GM10248 (cell line): ENCODE measurements at regions not wholly inside any gene's neighbourhood (a gene's known extent, or its start where the extent isn't known, plus 50 kb on each side); places are given as distances from the start of the nearest gene placed in this dataset.

Experiments used
- CTCF ChIA-PET: fragments of 300-600 bp; sonication (Branson Sonifier 250); formaldehyde crosslinking; extraction: SDS; loops from one replicate; lab custom pipeline; 2021; ENCODE audit warnings: antibody characterized with exemption; lab: Yijun Ruan, JAX
- POLR2A ChIA-PET: fragments of 350-650 bp; sonication (Branson Sonifier 250); formaldehyde crosslinking; extraction: SDS; loops from one replicate; lab custom pipeline; 2020; ENCODE audit warnings: antibody characterized with exemption; lab: Yijun Ruan, JAX
- DNase-seq: peaks from one replicate; pipeline ENCODE4 v3.0.0; 2012; ENCODE audit errors: extremely low spot score
- TF ChIP-seq, protein P1 (sequence below): IDR thresholded peaks from 2 replicates; pipeline ENCODE4 v1.5.1; 2012; ENCODE audit warnings: mild to moderate bottlenecking, low read depth; ENCODE audit errors: extremely low read depth, missing control alignments, control extremely low read depth

DNA sequence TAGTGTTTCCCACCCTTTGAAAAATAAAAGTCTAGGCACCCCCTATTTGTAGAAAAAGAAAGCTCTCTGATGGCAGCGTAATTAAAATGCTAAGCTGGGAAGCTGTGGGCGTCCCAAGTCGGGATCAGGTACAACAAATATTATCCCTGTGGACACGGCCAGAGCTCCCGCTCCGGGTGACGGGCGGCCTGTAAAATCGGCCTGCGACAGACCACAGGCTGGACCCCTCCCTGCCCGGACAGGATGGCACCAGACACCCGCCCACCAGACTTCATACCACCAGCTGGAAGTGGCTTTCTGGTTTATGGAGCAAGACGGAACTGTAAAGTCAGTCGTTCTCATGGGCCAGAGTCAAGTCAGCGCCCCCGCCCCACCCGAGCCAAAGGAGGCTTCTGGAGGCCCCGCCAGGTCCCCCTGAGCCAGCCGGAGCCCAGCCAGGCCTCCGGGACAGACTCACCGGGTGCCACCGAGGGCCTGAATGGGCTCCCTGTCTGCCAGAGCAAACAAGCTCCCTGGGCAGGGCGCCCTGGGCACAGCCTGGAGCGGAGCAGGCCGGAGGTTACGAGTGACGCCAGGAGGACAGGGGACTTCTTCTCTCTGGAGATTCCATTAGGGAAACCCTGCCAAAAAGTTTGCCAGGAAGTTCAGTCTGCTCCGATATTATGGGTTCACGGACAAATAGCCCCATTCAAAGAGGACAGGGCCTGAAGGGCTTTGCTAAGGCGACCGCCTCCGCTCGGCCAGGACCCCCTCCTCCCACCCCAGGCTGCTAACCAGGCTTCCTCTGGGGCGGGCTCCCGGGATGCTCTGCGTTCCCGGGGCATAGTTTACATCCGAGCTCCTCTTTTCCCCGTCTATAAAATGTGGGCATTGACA is 173.7 kb downstream of the ERCC6L2 start:
- ChIA-PET CTCF (interaction anchor here (1.0 kb wide), 1 partner anchor 25 kb away, joined by 3 read pairs; no protein-coding TSS in a partner anchor), POLR2A (no interaction called here)
- DNase-seq, result no peak
- TF ChIP-seq, protein P1, sequence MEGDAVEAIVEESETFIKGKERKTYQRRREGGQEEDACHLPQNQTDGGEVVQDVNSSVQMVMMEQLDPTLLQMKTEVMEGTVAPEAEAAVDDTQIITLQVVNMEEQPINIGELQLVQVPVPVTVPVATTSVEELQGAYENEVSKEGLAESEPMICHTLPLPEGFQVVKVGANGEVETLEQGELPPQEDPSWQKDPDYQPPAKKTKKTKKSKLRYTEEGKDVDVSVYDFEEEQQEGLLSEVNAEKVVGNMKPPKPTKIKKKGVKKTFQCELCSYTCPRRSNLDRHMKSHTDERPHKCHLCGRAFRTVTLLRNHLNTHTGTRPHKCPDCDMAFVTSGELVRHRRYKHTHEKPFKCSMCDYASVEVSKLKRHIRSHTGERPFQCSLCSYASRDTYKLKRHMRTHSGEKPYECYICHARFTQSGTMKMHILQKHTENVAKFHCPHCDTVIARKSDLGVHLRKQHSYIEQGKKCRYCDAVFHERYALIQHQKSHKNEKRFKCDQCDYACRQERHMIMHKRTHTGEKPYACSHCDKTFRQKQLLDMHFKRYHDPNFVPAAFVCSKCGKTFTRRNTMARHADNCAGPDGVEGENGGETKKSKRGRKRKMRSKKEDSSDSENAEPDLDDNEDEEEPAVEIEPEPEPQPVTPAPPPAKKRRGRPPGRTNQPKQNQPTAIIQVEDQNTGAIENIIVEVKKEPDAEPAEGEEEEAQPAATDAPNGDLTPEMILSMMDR, result no peak

DNA sequence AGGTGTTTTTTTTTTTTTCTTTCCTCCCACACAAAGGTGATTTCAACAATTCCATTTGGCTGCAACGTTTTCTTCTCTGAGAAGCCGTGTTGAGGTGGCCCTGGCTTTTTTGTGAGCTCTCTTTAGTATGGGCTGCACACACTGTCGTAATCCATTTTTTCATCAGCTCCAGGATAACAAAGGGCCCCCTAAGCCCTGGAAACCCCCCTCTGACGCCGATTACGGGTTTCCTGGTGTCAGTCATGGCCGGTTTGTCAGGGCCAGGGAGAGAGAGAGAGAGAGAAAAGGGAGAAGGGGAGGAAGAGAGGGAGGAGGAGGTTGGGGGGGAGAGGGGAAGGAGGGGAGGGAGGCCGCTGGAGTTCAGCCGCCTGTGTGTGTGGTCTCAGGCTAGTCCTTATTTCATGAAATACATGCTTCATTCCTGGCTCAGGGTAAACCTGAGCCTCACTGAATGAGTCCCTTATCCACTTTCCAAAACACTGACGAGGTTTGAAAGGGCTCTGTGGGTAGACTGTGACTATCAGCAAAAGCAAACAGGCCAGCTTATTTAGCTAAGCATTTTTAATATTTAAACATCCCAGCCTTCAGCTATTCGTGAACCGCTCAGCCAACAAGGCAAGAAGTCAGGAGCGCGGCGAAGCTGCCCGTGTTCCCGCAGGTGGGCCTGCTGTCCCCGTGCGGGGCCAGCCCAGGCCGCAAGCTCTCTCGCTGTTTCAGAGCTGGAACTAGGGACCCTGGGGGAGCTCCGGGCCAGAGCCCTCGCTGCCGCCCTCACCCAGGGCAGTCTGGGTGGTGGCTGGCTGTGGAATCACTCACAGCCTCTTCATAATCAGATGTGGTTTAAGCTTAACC is 172.8 kb downstream of the ERCC6L2 start:
- ChIA-PET POLR2A (no interaction called here), CTCF (interaction anchor here (1.0 kb wide), 1 partner anchor 25 kb away, joined by 3 read pairs; no protein-coding TSS in a partner anchor)
- TF ChIP-seq, protein P1, result no peak
- no peak for DNase-seq

DNA sequence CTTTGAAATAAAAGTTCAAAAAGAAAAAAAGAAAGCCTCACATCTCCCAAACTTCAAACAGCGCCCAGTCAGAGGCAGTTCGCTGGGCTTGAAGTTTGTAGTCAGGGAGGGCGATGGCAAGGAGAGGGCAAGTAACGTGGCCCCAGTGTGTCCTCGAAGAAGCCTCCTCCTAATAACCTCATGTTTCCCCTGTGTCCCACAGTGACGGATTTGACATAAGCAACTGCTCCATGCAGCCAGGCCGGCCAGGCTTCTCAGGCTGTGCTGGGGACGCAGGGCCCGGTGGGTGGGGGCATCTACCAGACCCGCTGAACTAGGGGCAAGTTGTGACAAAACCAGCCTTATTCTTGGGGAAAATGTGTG is 172.2 kb downstream of the ERCC6L2 start:
- ChIA-PET CTCF (no interaction called here), POLR2A (no interaction called here)
- DNase-seq, result no peak
- TF ChIP-seq, protein P1, result no peak

DNA sequence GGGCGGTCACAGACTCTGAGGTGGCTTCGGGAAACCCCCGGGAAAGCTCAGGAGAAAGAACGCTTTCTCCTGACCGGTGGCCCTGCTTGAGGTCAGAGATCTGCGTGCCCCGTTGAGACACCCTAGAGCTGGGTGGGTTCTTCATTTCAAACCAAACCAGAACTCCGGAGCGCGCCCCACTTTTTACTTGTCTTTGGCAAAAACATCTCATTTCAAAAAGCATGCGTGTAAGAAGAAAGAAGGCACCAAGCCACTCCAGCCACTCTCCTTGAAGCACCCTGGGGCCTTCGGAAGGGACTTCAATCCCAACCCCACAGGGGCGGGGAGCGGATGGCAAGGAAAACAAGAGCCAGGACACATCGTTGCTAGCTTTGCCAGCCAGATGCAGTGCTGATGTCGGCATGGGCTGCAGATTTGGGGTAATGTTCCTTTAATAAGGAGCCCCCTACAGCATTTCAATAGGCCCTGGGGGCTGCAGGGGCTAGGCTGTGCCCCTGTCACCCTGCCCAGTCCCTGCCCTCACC is 171.7 kb downstream of the ERCC6L2 start:
- DNase-seq, result no peak
- TF ChIP-seq, protein P1, result no peak
- ChIA-PET CTCF (no interaction called here), POLR2A (no interaction called here)

DNA sequence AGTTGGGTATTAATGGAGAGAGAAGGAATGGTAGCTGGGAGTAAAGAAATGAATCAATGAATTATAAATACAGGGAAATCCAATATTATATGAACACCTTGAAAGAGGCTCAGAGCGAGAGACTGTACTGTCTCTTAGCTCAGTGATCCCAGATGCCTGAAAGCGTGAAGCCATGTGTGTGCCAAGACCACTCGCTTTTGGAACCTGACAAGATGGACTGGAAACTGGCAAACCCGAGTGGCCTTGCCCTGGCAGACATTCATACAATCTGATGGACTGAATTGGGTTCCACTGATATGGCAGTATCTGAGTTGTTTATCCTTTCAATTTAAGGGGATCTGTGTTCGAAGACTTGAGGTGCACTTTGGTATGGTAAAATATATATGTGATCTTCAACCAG is 170.3 kb downstream of the ERCC6L2 start:
- POLR2A ChIA-PET, result no interaction called here
- CTCF ChIA-PET, result no interaction called here
- TF ChIP-seq, protein P1, result no peak
- no peak for DNase-seq

DNA sequence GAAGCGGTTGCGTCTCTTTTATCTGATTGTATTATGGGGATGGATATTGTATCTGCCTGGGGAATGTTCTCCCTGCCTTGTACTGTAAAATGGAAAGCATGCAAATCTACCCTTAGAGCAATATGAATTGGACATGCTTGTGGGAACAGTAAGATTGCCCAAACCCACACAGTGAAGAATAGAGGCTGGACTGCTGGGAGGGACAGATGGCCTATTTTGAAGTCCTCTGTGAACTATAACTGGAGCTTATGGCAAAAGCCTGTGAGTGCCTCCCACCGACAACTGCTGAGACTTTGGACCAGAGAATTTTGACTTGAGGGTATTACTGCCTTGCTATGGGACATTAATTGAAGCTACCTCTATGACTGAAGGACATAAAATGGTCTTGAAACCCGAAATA is 168.9 kb downstream of the ERCC6L2 start:
- CTCF ChIA-PET, result no interaction called here
- TF ChIP-seq, protein P1, result no peak
- DNase-seq, result no peak
- POLR2A ChIA-PET, result no interaction called here
